Mesenchymal stem cell (in vitro differentiated cells and primary cell): ENCODE measurements at regions not wholly inside any gene's neighbourhood (a gene's known extent, or its start where the extent isn't known, plus 50 kb on each side); places are given as distances from the start of the nearest gene placed in this dataset.

Experiments
- DNase-seq: peaks from one replicate; pipeline ENCODE4 v3.0.0-alpha.2; 2013
- H2AFZ ChIP-seq: one replicate; pipeline ENCODE4 v1.6.1; 2013; ENCODE audit warnings: low read depth, mild to moderate bottlenecking, control low read depth, inconsistent platforms, low read length, moderate library complexity
- H2AK5ac ChIP-seq: 2 replicates; pipeline ENCODE4 v1.6.1; 2013; ENCODE audit warnings: low read length, moderate library complexity, mild to moderate bottlenecking, inconsistent platforms; ENCODE audit not compliant: severe bottlenecking
- H2BK120ac ChIP-seq: one replicate; pipeline ENCODE4 v1.6.1; 2013; ENCODE audit warnings: low read depth, mild to moderate bottlenecking, inconsistent platforms, low read length, moderate library complexity
- H2BK12ac ChIP-seq, 2 experiments: one replicate each; pipeline ENCODE4 v1.6.1; 2013; ENCODE audit warnings: inconsistent platforms in 2 of 2, low read length in 2 of 2, mild to moderate bottlenecking in 2 of 2, moderate library complexity in 2 of 2, control low read depth in 1 of 2
- H2BK15ac ChIP-seq: one replicate; pipeline ENCODE4 v1.6.1; 2013; ENCODE audit warnings: mild to moderate bottlenecking, low read depth, inconsistent platforms; ENCODE audit not compliant: poor library complexity, severe bottlenecking
- H2BK5ac ChIP-seq: 2 replicates; pipeline ENCODE4 v1.6.1; 2013; ENCODE audit warnings: low read depth, mild to moderate bottlenecking, low read length, control low read depth, inconsistent platforms; ENCODE audit not compliant: poor library complexity, severe bottlenecking
- H3K14ac ChIP-seq, 2 experiments: one replicate each; pipeline ENCODE4 v1.6.1; 2013; ENCODE audit warnings: inconsistent platforms in 2 of 2, low read length in 2 of 2, control low read depth in 1 of 2, mild to moderate bottlenecking in 1 of 2, moderate library complexity in 1 of 2
- H3K18ac ChIP-seq, 2 experiments: one replicate each; pipeline ENCODE4 v1.6.1; 2013; ENCODE audit warnings: inconsistent platforms in 2 of 2, low read length in 2 of 2, control low read depth in 1 of 2, low read depth in 1 of 2, mild to moderate bottlenecking in 1 of 2
- H3K23ac ChIP-seq, 2 experiments: one replicate each; pipeline ENCODE4 v1.6.1; 2013; ENCODE audit warnings: inconsistent platforms in 2 of 2, low read length in 2 of 2, mild to moderate bottlenecking in 2 of 2, moderate library complexity in 2 of 2, control low read depth in 1 of 2
- H3K27ac ChIP-seq: 2 replicates; pipeline ENCODE4 v1.5.1; 2013; ENCODE audit warnings: mild to moderate bottlenecking, moderate library complexity, low read length, control low read depth, inconsistent platforms; ENCODE audit not compliant: poor library complexity, severe bottlenecking
- H3K27me3 ChIP-seq, 2 experiments: 2 replicates each; pipeline versions ENCODE4 v1.6.1 to v1.7.0; 2013; ENCODE audit warnings: low read length in 2 of 2, mild to moderate bottlenecking in 2 of 2, moderate library complexity in 2 of 2, control low read depth in 1 of 2, inconsistent platforms in 1 of 2; ENCODE audit not compliant: control insufficient read depth in 1 of 2, insufficient read depth in 1 of 2
- H3K36me3 ChIP-seq, 2 experiments: 2 replicates each; pipeline versions ENCODE4 v1.6.1 to v1.7.0; 2013; ENCODE audit warnings: low read length in 2 of 2, control low read depth in 1 of 2, inconsistent platforms in 1 of 2, low read depth in 1 of 2, mild to moderate bottlenecking in 1 of 2; ENCODE audit not compliant: insufficient read depth in 2 of 2, control insufficient read depth in 1 of 2
- H3K4ac ChIP-seq, 2 experiments: one replicate each; pipeline ENCODE4 v1.6.1; 2013; ENCODE audit warnings: inconsistent platforms in 2 of 2, low read length in 2 of 2, mild to moderate bottlenecking in 2 of 2, moderate library complexity in 2 of 2, control low read depth in 1 of 2, low read depth in 1 of 2
- H3K4me1 ChIP-seq: 2 replicates; pipeline ENCODE4 v1.6.1; 2013; ENCODE audit warnings: low read depth, low read length, control low read depth; ENCODE audit not compliant: control insufficient read depth, insufficient read depth
- H3K4me2 ChIP-seq: 2 replicates; pipeline ENCODE4 v1.6.1; 2013; ENCODE audit warnings: low read length, mild to moderate bottlenecking, inconsistent platforms; ENCODE audit not compliant: poor library complexity, severe bottlenecking
- H3K4me3 ChIP-seq, 2 experiments: 2 replicates each; pipeline versions ENCODE4 v1.5.1 to v1.7.0; 2013; ENCODE audit warnings: low read length in 2 of 2, mild to moderate bottlenecking in 2 of 2, control low read depth in 1 of 2, low read depth in 1 of 2; ENCODE audit not compliant: insufficient read depth in 1 of 2
- H3K79me1 ChIP-seq: replicated peaks from 2 replicates; pipeline ENCODE4 v1.6.1; 2013; ENCODE audit warnings: mild to moderate bottlenecking, control low read depth, low read length, inconsistent platforms; ENCODE audit not compliant: poor library complexity, severe bottlenecking
- H3K9ac ChIP-seq: 2 replicates; pipeline ENCODE4 v1.7.0; 2013; ENCODE audit warnings: mild to moderate bottlenecking, low read length, moderate library complexity
- H3K9me3 ChIP-seq: 2 replicates; pipeline ENCODE4 v1.7.0; 2013; ENCODE audit warnings: mild to moderate bottlenecking, low read length; ENCODE audit not compliant: control insufficient read depth
- H4K8ac ChIP-seq: one replicate; pipeline ENCODE4 v1.6.1; 2013; ENCODE audit warnings: inconsistent platforms, mild to moderate bottlenecking, low read length, moderate library complexity
- H4K91ac ChIP-seq: one replicate; pipeline ENCODE4 v1.6.1; 2013; ENCODE audit warnings: mild to moderate bottlenecking, low read length, inconsistent platforms
- WGBS: methylation state at CpG from one replicate; pipeline ENCODE4 v1.1.7; 2013; ENCODE audit warnings: mixed read lengths; 5-methylcytosine and 5-hydroxymethylcytosine counted together

- Histone ChIP-seq H3K14ac (no peak overlapping the region), H2BK5ac (no peak overlapping the region), H3K18ac (no peak overlapping the region), H3K9me3 (peaks cover 18% of the 10 kb centered on the region), H3K4me3 (no peak overlapping the region), H3K9ac (no peak overlapping the region), H3K4me2 (no peak overlapping the region), H3K79me1 (no peaks in the 10 kb centered on the region), H3K36me3 (no peaks in the 10 kb centered on the region), H3K27me3 (no peaks in the 10 kb centered on the region), H2AFZ (no peak overlapping the region), H2BK12ac (no peak overlapping the region), H4K8ac (no peak overlapping the region), H2AK5ac (no peak overlapping the region), H2BK120ac (no peak overlapping the region), H2BK15ac (no peak overlapping the region), H3K4me1 (no peaks in the 10 kb centered on the region), H3K4ac (no peak overlapping the region), H3K23ac (no peak overlapping the region), H3K27ac (no peak overlapping the region), H4K91ac (no peak overlapping the region)
- DNase-seq, result no peak
- 78% methylated on average over 8 of the region's 8 CpGs for WGBS
These were observed 114.2 kb upstream of the SPACA7 start for GRCh38 chr13:112261924-112262323.

GRCh38 chr13:112263152-112263551, 113.0 kb upstream of the SPACA7 start:
- Histone ChIP-seq H2BK120ac (no peak overlapping the region), H3K23ac (no peak overlapping the region), H3K4me3 (no peak overlapping the region), H3K36me3 (no peaks in the 10 kb centered on the region), H3K18ac (no peak overlapping the region), H3K4me1 (no peaks in the 10 kb centered on the region), H3K27me3 (no peaks in the 10 kb centered on the region), H3K4me2 (no peak overlapping the region), H3K79me1 (no peaks in the 10 kb centered on the region), H3K14ac (no peak overlapping the region), H2BK12ac (no peak overlapping the region), H3K4ac (no peak overlapping the region), H3K9ac (no peak overlapping the region), H2BK5ac (no peak overlapping the region), H4K8ac (no peak overlapping the region), H3K27ac (no peak overlapping the region), H2AK5ac (no peak overlapping the region), H2BK15ac (no peak overlapping the region), H4K91ac (no peak overlapping the region), H2AFZ (no peak overlapping the region), H3K9me3 (peaks cover 15% of the 10 kb centered on the region)
- DNase-seq, result no peak
- WGBS, result 65% methylated on average over 6 of the region's 7 CpGs

- H2BK15ac ChIP-seq, result no peak overlapping the region
- H4K91ac ChIP-seq, result no peak overlapping the region
- H3K9ac ChIP-seq, result no peak overlapping the region
- no peaks in the 10 kb centered on the region for H3K79me1 ChIP-seq
- H2AK5ac ChIP-seq, result no peak overlapping the region
- H2BK120ac ChIP-seq, result no peak overlapping the region
- no peak overlapping the region for H2AFZ ChIP-seq
- no peak overlapping the region for H3K27ac ChIP-seq
- 75% methylated on average over 1 of the region's 3 CpGs for WGBS
- no peak overlapping the region for H2BK12ac ChIP-seq
- no peaks in the 10 kb centered on the region for H3K36me3 ChIP-seq
- no peak overlapping the region for H3K14ac ChIP-seq
- H3K4ac ChIP-seq, result no peak overlapping the region
- H3K23ac ChIP-seq, result no peak overlapping the region
- H3K27me3 ChIP-seq, result no peaks in the 10 kb centered on the region
- H4K8ac ChIP-seq, result no peak overlapping the region
- H3K4me1 ChIP-seq, result no peaks in the 10 kb centered on the region
- H3K4me2 ChIP-seq, result no peak overlapping the region
- no peak overlapping the region for H2BK5ac ChIP-seq
- no peak overlapping the region for H3K4me3 ChIP-seq
- H3K18ac ChIP-seq, result no peak overlapping the region
- DNase-seq, result no peak
- peaks cover 6% of the 10 kb centered on the region for H3K9me3 ChIP-seq
These were observed 108.5 kb upstream of the SPACA7 start for GRCh38 chr13:112267660-112268059.

- H2BK15ac ChIP-seq, result no peak overlapping the region
- DNase-seq, result no peak
- no peaks in the 10 kb centered on the region for H3K79me1 ChIP-seq
- H3K27ac ChIP-seq, result no peak overlapping the region
- no peak overlapping the region for H2AK5ac ChIP-seq
- no peak overlapping the region for H2BK5ac ChIP-seq
- H2AFZ ChIP-seq, result no peak overlapping the region
- no peaks in the 10 kb centered on the region for H3K36me3 ChIP-seq
- no peak overlapping the region for H3K9ac ChIP-seq
- no peak overlapping the region for H3K4me3 ChIP-seq
- no peak overlapping the region for H3K18ac ChIP-seq
- WGBS, result 44% methylated on average over 1 of the region's 2 CpGs
- H2BK120ac ChIP-seq, result no peak overlapping the region
- H3K14ac ChIP-seq, result no peak overlapping the region
- H3K4me1 ChIP-seq, result no peaks in the 10 kb centered on the region
- H3K23ac ChIP-seq, result no peak overlapping the region
- peaks cover 6% of the 10 kb centered on the region for H3K9me3 ChIP-seq
- H4K91ac ChIP-seq, result no peak overlapping the region
- H3K4ac ChIP-seq, result no peak overlapping the region
- H4K8ac ChIP-seq, result no peak overlapping the region
- H3K4me2 ChIP-seq, result no peak overlapping the region
- no peak overlapping the region for H2BK12ac ChIP-seq
- no peaks in the 10 kb centered on the region for H3K27me3 ChIP-seq
These were observed 105.2 kb upstream of the SPACA7 start for GRCh38 chr13:112270951-112271350.
